ENCODE measurements at regions not wholly inside any gene's neighbourhood (a gene's known extent, or its start where the extent isn't known, plus 50 kb on each side); places are given as distances from the start of the nearest gene placed in this dataset.

- TF ChIP-seq CTCF (IDR thresholded peaks at IDR 0.05; ENCODE audit: low read depth, low read length, poor library complexity, severe bottlenecking) = no peak
- TF ChIP-seq EZH2phosphoT487 (IDR thresholded peaks at IDR 0.05; ENCODE audit: borderline replicate concordance, low read length) = no peak
Measured at GRCh38 chr22:49124608-49125007, 703.1 kb downstream of the BRD1 start.

GRCh38 chr22:49123621-49124192 is 704.0 kb downstream of the BRD1 start:
- peaks cover 11% of the 10 kb centered on the region; the same call in 1 of the 2 replicates for H3K9me3 ChIP-seq (ENCODE audit: control insufficient read depth, insufficient read depth, low read length)
- H3K27ac ChIP-seq (ENCODE audit: low read depth, low read length) = no peak overlapping the region
- no peaks in the 10 kb centered on the region for H3K79me2 ChIP-seq (ENCODE audit: control insufficient read depth, low read length)
- no peaks in the 10 kb centered on the region for H3K36me3 ChIP-seq (ENCODE audit: control insufficient read depth, low read length)
- H3K4me1 ChIP-seq (ENCODE audit: control insufficient read depth, low read length) = no peaks in the 10 kb centered on the region
- no peaks in the 10 kb centered on the region for H4K20me1 ChIP-seq (ENCODE audit: control insufficient read depth, insufficient read depth, low read depth, low read length)
- no peaks in the 10 kb centered on the region for H3F3A ChIP-seq (ENCODE audit: control insufficient read depth, insufficient read depth)
- no peak overlapping the region for H3K4me3 ChIP-seq (ENCODE audit: low read length)
- no peaks in the 10 kb centered on the region for H3K9me2 ChIP-seq (replicated peaks; ENCODE audit: control insufficient read depth, low read length)
- TF ChIP-seq EZH2phosphoT487 (IDR thresholded peaks at IDR 0.05; ENCODE audit: borderline replicate concordance, low read length) (no peak), CTCF (IDR thresholded peaks at IDR 0.05; ENCODE audit: low read depth, low read length, poor library complexity, severe bottlenecking) (no peak)
- no peak overlapping the region for H3K4me2 ChIP-seq (ENCODE audit: low read length)
- peaks cover 6% of the 10 kb centered on the region; the same call in 1 of the 2 replicates for H3K27me3 ChIP-seq (ENCODE audit: control insufficient read depth, low read length)

More at GRCh38 chr22:49124608-49125007, 703.1 kb downstream of the BRD1 start:
- Histone ChIP-seq H3K4me3 (ENCODE audit: low read length) (no peak overlapping the region), H3K79me2 (ENCODE audit: control insufficient read depth, low read length) (no peaks in the 10 kb centered on the region), H3K4me2 (ENCODE audit: low read length) (no peak overlapping the region), H3K9me2 (replicated peaks; ENCODE audit: control insufficient read depth, low read length) (no peaks in the 10 kb centered on the region), H4K20me1 (ENCODE audit: control insufficient read depth, insufficient read depth, low read depth, low read length) (no peaks in the 10 kb centered on the region), H3K36me3 (ENCODE audit: control insufficient read depth, low read length) (no peaks in the 10 kb centered on the region), H3K27me3 (ENCODE audit: control insufficient read depth, low read length) (peaks cover 6% of the 10 kb centered on the region; the same call in 1 of the 2 replicates), H3K4me1 (ENCODE audit: control insufficient read depth, low read length) (no peaks in the 10 kb centered on the region), H3K27ac (ENCODE audit: low read depth, low read length) (no peak overlapping the region), H3K9me3 (ENCODE audit: control insufficient read depth, insufficient read depth, low read length) (peaks cover 5% of the 10 kb centered on the region; the same call in 1 of the 2 replicates), H3F3A (ENCODE audit: control insufficient read depth, insufficient read depth) (no peaks in the 10 kb centered on the region)

- TF ChIP-seq CTCF (IDR thresholded peaks at IDR 0.05; ENCODE audit: low read depth, low read length, poor library complexity, severe bottlenecking) (no peak), EZH2phosphoT487 (IDR thresholded peaks at IDR 0.05; ENCODE audit: borderline replicate concordance, low read length) (no peak)
- Histone ChIP-seq H3K4me3 (ENCODE audit: low read length) (no peak overlapping the region), H3K9me2 (replicated peaks; ENCODE audit: control insufficient read depth, low read length) (no peaks in the 10 kb centered on the region), H4K20me1 (ENCODE audit: control insufficient read depth, insufficient read depth, low read depth, low read length) (no peaks in the 10 kb centered on the region), H3K36me3 (ENCODE audit: control insufficient read depth, low read length) (no peaks in the 10 kb centered on the region), H3K79me2 (ENCODE audit: control insufficient read depth, low read length) (no peaks in the 10 kb centered on the region), H3K27ac (ENCODE audit: low read depth, low read length) (no peak overlapping the region), H3K9me3 (ENCODE audit: control insufficient read depth, insufficient read depth, low read length) (peaks cover 15% of the 10 kb centered on the region; the same call in 1 of the 2 replicates), H3F3A (ENCODE audit: control insufficient read depth, insufficient read depth) (no peaks in the 10 kb centered on the region), H3K4me2 (ENCODE audit: low read length) (no peak overlapping the region), H3K4me1 (ENCODE audit: control insufficient read depth, low read length) (no peaks in the 10 kb centered on the region), H3K27me3 (ENCODE audit: control insufficient read depth, low read length) (no peaks in the 10 kb centered on the region; the same call in 1 of the 2 replicates)
Measured at GRCh38 chr22:49119551-49119952, 708.1 kb downstream of the BRD1 start.
